ENCODE measurements at regions not wholly inside any gene's neighbourhood (a gene's known extent, or its start where the extent isn't known, plus 50 kb on each side); places are given as distances from the start of the nearest gene placed in this dataset.

- Histone ChIP-seq H3K27me3 (ENCODE audit: control insufficient read depth in 3 of 3, insufficient read depth in 3 of 3, low read length in 3 of 3) (peaks cover 0 to 6% (median 0%) of the 10 kb centered on the region in 3 donors), H3K9ac (ENCODE audit: low read depth in 1 of 3, low read length in 3 of 3) (no peak overlapping the region), H3K36me3 (ENCODE audit: control insufficient read depth in 3 of 3, insufficient read depth in 3 of 3, low read length in 3 of 3) (no peaks in the 10 kb centered on the region)
These were observed 188.3 kb downstream of the GADD45G start for GRCh38 chr9:89793124-89793495.

GRCh38 chr9:89793551-89793950, 188.7 kb downstream of the GADD45G start:
- no peak overlapping the region for H3K9ac ChIP-seq (ENCODE audit: low read depth in 1 of 3, low read length in 3 of 3)
- H3K9me3 ChIP-seq (ENCODE audit: control insufficient read depth in 3 of 3, low read length in 3 of 3): no peaks in the 10 kb centered on the region
- H3K4me1 ChIP-seq (ENCODE audit: control insufficient read depth in 3 of 3, insufficient read depth in 3 of 3, low read length in 3 of 3): no peaks in the 10 kb centered on the region
- no peaks in the 10 kb centered on the region for H3K36me3 ChIP-seq (ENCODE audit: control insufficient read depth in 3 of 3, insufficient read depth in 3 of 3, low read length in 3 of 3)
- H3K4me3 ChIP-seq (ENCODE audit: low read length in 3 of 3): no peak overlapping the region
- H3K27me3 ChIP-seq (ENCODE audit: control insufficient read depth in 3 of 3, insufficient read depth in 3 of 3, low read length in 3 of 3): peaks cover 0 to 6% (median 0%) of the 10 kb centered on the region in 3 donors
- no peak overlapping the region for H3K27ac ChIP-seq (ENCODE audit: low read depth, low read length)

More at GRCh38 chr9:89793124-89793495, 188.3 kb downstream of the GADD45G start:
- Histone ChIP-seq H3K4me1 (ENCODE audit: control insufficient read depth in 3 of 3, insufficient read depth in 3 of 3, low read length in 3 of 3) (no peaks in the 10 kb centered on the region), H3K9me3 (ENCODE audit: control insufficient read depth in 3 of 3, low read length in 3 of 3) (no peaks in the 10 kb centered on the region), H3K4me3 (ENCODE audit: low read length in 3 of 3) (no peak overlapping the region), H3K27ac (ENCODE audit: low read depth, low read length) (no peak overlapping the region)

GRCh38 chr9:89794918-89795317, 190.1 kb downstream of the GADD45G start:
- Histone ChIP-seq H3K4me1 (ENCODE audit: control insufficient read depth in 3 of 3, insufficient read depth in 3 of 3, low read length in 3 of 3) (no peaks in the 10 kb centered on the region), H3K27me3 (ENCODE audit: control insufficient read depth in 3 of 3, insufficient read depth in 3 of 3, low read length in 3 of 3) (peaks cover 0 to 9% (median 0%) of the 10 kb centered on the region in 3 donors), H3K9me3 (ENCODE audit: control insufficient read depth in 3 of 3, low read length in 3 of 3) (no peaks in the 10 kb centered on the region), H3K9ac (ENCODE audit: low read depth in 1 of 3, low read length in 3 of 3) (no peak overlapping the region), H3K4me3 (ENCODE audit: low read length in 3 of 3) (no peak overlapping the region), H3K36me3 (ENCODE audit: control insufficient read depth in 3 of 3, insufficient read depth in 3 of 3, low read length in 3 of 3) (no peaks in the 10 kb centered on the region), H3K27ac (ENCODE audit: low read depth, low read length) (no peak overlapping the region)

GRCh38 chr9:89795538-89796195, 190.9 kb downstream of the GADD45G start:
- Histone ChIP-seq H3K36me3 (ENCODE audit: control insufficient read depth in 3 of 3, insufficient read depth in 3 of 3, low read length in 3 of 3) (no peaks in the 10 kb centered on the region), H3K9ac (ENCODE audit: low read depth in 1 of 3, low read length in 3 of 3) (no peak overlapping the region), H3K9me3 (ENCODE audit: control insufficient read depth in 3 of 3, low read length in 3 of 3) (no peaks in the 10 kb centered on the region), H3K27ac (ENCODE audit: low read depth, low read length) (no peak overlapping the region), H3K4me3 (ENCODE audit: low read length in 3 of 3) (no peak overlapping the region), H3K4me1 (ENCODE audit: control insufficient read depth in 3 of 3, insufficient read depth in 3 of 3, low read length in 3 of 3) (no peaks in the 10 kb centered on the region), H3K27me3 (ENCODE audit: control insufficient read depth in 3 of 3, insufficient read depth in 3 of 3, low read length in 3 of 3) (peaks cover 0 to 6% (median 0%) of the 10 kb centered on the region in 3 donors)

GRCh38 chr9:89796606-89797005, 191.8 kb downstream of the GADD45G start:
- peaks cover 0 to 3% (median 1%) of the 10 kb centered on the region in 3 donors for H3K27me3 ChIP-seq (ENCODE audit: control insufficient read depth in 3 of 3, insufficient read depth in 3 of 3, low read length in 3 of 3)
- no peak overlapping the region for H3K27ac ChIP-seq (ENCODE audit: low read depth, low read length)

GRCh38 chr9:89797255-89797654, 192.4 kb downstream of the GADD45G start:
- Histone ChIP-seq H3K27ac (ENCODE audit: low read depth, low read length) (no peak overlapping the region), H3K4me1 (ENCODE audit: control insufficient read depth in 3 of 3, insufficient read depth in 3 of 3, low read length in 3 of 3) (peaks cover 0 to 3% (median 3%) of the 10 kb centered on the region in 3 donors), H3K4me3 (ENCODE audit: low read length in 3 of 3) (no peak overlapping the region), H3K27me3 (ENCODE audit: control insufficient read depth in 3 of 3, insufficient read depth in 3 of 3, low read length in 3 of 3) (peaks cover 0 to 4% (median 3%) of the 10 kb centered on the region in 3 donors), H3K9me3 (ENCODE audit: control insufficient read depth in 3 of 3, low read length in 3 of 3) (no peaks in the 10 kb centered on the region), H3K9ac (ENCODE audit: low read depth in 1 of 3, low read length in 3 of 3) (no peak overlapping the region), H3K36me3 (ENCODE audit: control insufficient read depth in 3 of 3, insufficient read depth in 3 of 3, low read length in 3 of 3) (no peaks in the 10 kb centered on the region)

More at GRCh38 chr9:89796606-89797005, 191.8 kb downstream of the GADD45G start:
- Histone ChIP-seq H3K9me3 (ENCODE audit: control insufficient read depth in 3 of 3, low read length in 3 of 3) (no peaks in the 10 kb centered on the region), H3K4me3 (ENCODE audit: low read length in 3 of 3) (no peak overlapping the region), H3K36me3 (ENCODE audit: control insufficient read depth in 3 of 3, insufficient read depth in 3 of 3, low read length in 3 of 3) (no peaks in the 10 kb centered on the region), H3K4me1 (ENCODE audit: control insufficient read depth in 3 of 3, insufficient read depth in 3 of 3, low read length in 3 of 3) (no peaks in the 10 kb centered on the region), H3K9ac (ENCODE audit: low read depth in 1 of 3, low read length in 3 of 3) (no peak overlapping the region)

- H3K27me3 ChIP-seq (ENCODE audit: control insufficient read depth in 3 of 3, insufficient read depth in 3 of 3, low read length in 3 of 3): peaks cover 0 to 8% (median 3%) of the 10 kb centered on the region in 3 donors
- H3K9ac ChIP-seq (ENCODE audit: low read depth in 1 of 3, low read length in 3 of 3): no peak overlapping the region
- H3K9me3 ChIP-seq (ENCODE audit: control insufficient read depth in 3 of 3, low read length in 3 of 3): no peaks in the 10 kb centered on the region
- H3K36me3 ChIP-seq (ENCODE audit: control insufficient read depth in 3 of 3, insufficient read depth in 3 of 3, low read length in 3 of 3): no peaks in the 10 kb centered on the region
- no peak overlapping the region for H3K27ac ChIP-seq (ENCODE audit: low read depth, low read length)
- H3K4me1 ChIP-seq (ENCODE audit: control insufficient read depth in 3 of 3, insufficient read depth in 3 of 3, low read length in 3 of 3): peaks cover 0 to 6% (median 3%) of the 10 kb centered on the region in 3 donors
- H3K4me3 ChIP-seq (ENCODE audit: low read length in 3 of 3): no peak overlapping the region
These were observed 193.2 kb downstream of the GADD45G start for GRCh38 chr9:89797937-89798455.

GRCh38 chr9:89798547-89799120, 193.8 kb downstream of the GADD45G start:
- Histone ChIP-seq H3K9me3 (ENCODE audit: control insufficient read depth in 3 of 3, low read length in 3 of 3) (no peaks in the 10 kb centered on the region), H3K9ac (ENCODE audit: low read depth in 1 of 3, low read length in 3 of 3) (no peak overlapping the region), H3K4me3 (ENCODE audit: low read length in 3 of 3) (no peak overlapping the region), H3K4me1 (ENCODE audit: control insufficient read depth in 3 of 3, insufficient read depth in 3 of 3, low read length in 3 of 3) (peaks cover 0 to 10% (median 3%) of the 10 kb centered on the region in 3 donors), H3K27ac (ENCODE audit: low read depth, low read length) (no peak overlapping the region), H3K27me3 (ENCODE audit: control insufficient read depth in 3 of 3, insufficient read depth in 3 of 3, low read length in 3 of 3) (peaks cover 0 to 8% (median 3%) of the 10 kb centered on the region in 3 donors), H3K36me3 (ENCODE audit: control insufficient read depth in 3 of 3, insufficient read depth in 3 of 3, low read length in 3 of 3) (no peaks in the 10 kb centered on the region)

- Histone ChIP-seq H3K9me3 (ENCODE audit: control insufficient read depth in 3 of 3, low read length in 3 of 3) (no peaks in the 10 kb centered on the region), H3K27me3 (ENCODE audit: control insufficient read depth in 3 of 3, insufficient read depth in 3 of 3, low read length in 3 of 3) (peaks cover 0 to 8% (median 3%) of the 10 kb centered on the region in 3 donors), H3K4me3 (ENCODE audit: low read length in 3 of 3) (no peak overlapping the region), H3K9ac (ENCODE audit: low read depth in 1 of 3, low read length in 3 of 3) (no peak overlapping the region), H3K27ac (ENCODE audit: low read depth, low read length) (no peak overlapping the region), H3K4me1 (ENCODE audit: control insufficient read depth in 3 of 3, insufficient read depth in 3 of 3, low read length in 3 of 3) (peaks cover 0 to 10% (median 3%) of the 10 kb centered on the region in 3 donors), H3K36me3 (ENCODE audit: control insufficient read depth in 3 of 3, insufficient read depth in 3 of 3, low read length in 3 of 3) (no peaks in the 10 kb centered on the region)
These were observed 194.4 kb downstream of the GADD45G start for GRCh38 chr9:89799221-89799620.

- Histone ChIP-seq H3K27ac (ENCODE audit: low read depth, low read length) (no peak overlapping the region), H3K9me3 (ENCODE audit: control insufficient read depth in 3 of 3, low read length in 3 of 3) (no peaks in the 10 kb centered on the region), H3K9ac (ENCODE audit: low read depth in 1 of 3, low read length in 3 of 3) (no peak overlapping the region), H3K4me3 (ENCODE audit: low read length in 3 of 3) (no peak overlapping the region), H3K27me3 (ENCODE audit: control insufficient read depth in 3 of 3, insufficient read depth in 3 of 3, low read length in 3 of 3) (peaks cover 0 to 8% (median 3%) of the 10 kb centered on the region in 3 donors), H3K4me1 (ENCODE audit: control insufficient read depth in 3 of 3, insufficient read depth in 3 of 3, low read length in 3 of 3) (peaks cover 0 to 10% (median 3%) of the 10 kb centered on the region in 3 donors), H3K36me3 (ENCODE audit: control insufficient read depth in 3 of 3, insufficient read depth in 3 of 3, low read length in 3 of 3) (no peaks in the 10 kb centered on the region)
These were observed 195.0 kb downstream of the GADD45G start for GRCh38 chr9:89799766-89800165.

Measured in skeletal muscle tissue (tissue), 3 donors.